Muscle of leg (tissue), 3 donors: ENCODE measurements at regions not wholly inside any gene's neighbourhood (a gene's known extent, or its start where the extent isn't known, plus 50 kb on each side); places are given as distances from the start of the nearest gene placed in this dataset.

Experiments
- DNase-seq: peaks from one replicate; pipeline ENCODE4 v3.0.0; 2013
- H3K27ac ChIP-seq: one replicate; pipeline ENCODE4 v1.5.1; 2013; ENCODE audit warnings: mild to moderate bottlenecking, low read length, control low read depth
- H3K27me3 ChIP-seq: one replicate; pipeline ENCODE4 v1.6.1; 2013; ENCODE audit warnings: low read length; ENCODE audit not compliant: control insufficient read depth, insufficient read depth
- H3K36me3 ChIP-seq: one replicate; pipeline ENCODE4 v1.6.1; 2013; ENCODE audit warnings: low read length; ENCODE audit not compliant: control insufficient read depth, insufficient read depth
- H3K4me1 ChIP-seq: one replicate; pipeline ENCODE4 v1.6.1; 2013; ENCODE audit warnings: low read length; ENCODE audit not compliant: control insufficient read depth, insufficient read depth
- H3K4me3 ChIP-seq: one replicate; pipeline ENCODE4 v1.5.1; 2013; ENCODE audit warnings: low read length, control low read depth
- H3K9me3 ChIP-seq: replicated peaks from 2 replicates; pipeline ENCODE4 v1.6.1; 2013; ENCODE audit warnings: low read depth, low read length; ENCODE audit not compliant: control insufficient read depth
- whole genome bisulfite sequencing: methylation state at CpG from one replicate; pipeline ENCODE4 v1.1.5; 2013; ENCODE audit warnings: missing lambda C conversion rate; ENCODE audit not compliant: insufficient coverage; 5-methylcytosine and 5-hydroxymethylcytosine counted together

- WGBS = no CpG with 5 or more reads among the region's 4 CpGs
- H3K27me3 ChIP-seq = no peaks in the 10 kb centered on the region
- H3K4me1 ChIP-seq = no peaks in the 10 kb centered on the region
- H3K27ac ChIP-seq = no peak overlapping the region
- no peak overlapping the region for H3K4me3 ChIP-seq
- no peaks in the 10 kb centered on the region for H3K9me3 ChIP-seq
- no peak for DNase-seq
- no peaks in the 10 kb centered on the region for H3K36me3 ChIP-seq
Measured at GRCh38 chr1:67528141-67528540, 97.9 kb upstream of the SERBP1 start.

GRCh38 chr1:67530071-67530470 is 99.9 kb upstream of the SERBP1 start:
- no peak overlapping the region for H3K27ac ChIP-seq
- DNase-seq = no peak

GRCh38 chr1:67532452-67533216 is 102.4 kb upstream of the SERBP1 start:
- DNase-seq = peak; percentile 92
- Histone ChIP-seq H3K27ac (no peak overlapping the region), H3K4me1 (peaks cover 4% of the 10 kb centered on the region), H3K4me3 (no peak overlapping the region), H3K27me3 (no peaks in the 10 kb centered on the region), H3K9me3 (no peaks in the 10 kb centered on the region), H3K36me3 (no peaks in the 10 kb centered on the region)
- 71% methylated on average over 4 of the region's 7 CpGs for WGBS

More at GRCh38 chr1:67530071-67530470, 99.9 kb upstream of the SERBP1 start:
- no peaks in the 10 kb centered on the region for H3K4me1 ChIP-seq
- H3K36me3 ChIP-seq = no peaks in the 10 kb centered on the region
- no peaks in the 10 kb centered on the region for H3K9me3 ChIP-seq
- no peak overlapping the region for H3K4me3 ChIP-seq
- H3K27me3 ChIP-seq = no peaks in the 10 kb centered on the region

- Histone ChIP-seq H3K27ac (no peak overlapping the region), H3K9me3 (no peaks in the 10 kb centered on the region), H3K27me3 (no peaks in the 10 kb centered on the region), H3K4me1 (peaks cover 7% of the 10 kb centered on the region), H3K4me3 (no peak overlapping the region), H3K36me3 (no peaks in the 10 kb centered on the region)
- no peak for DNase-seq
- no CpG with 5 or more reads among the region's 2 CpGs for WGBS
Measured at GRCh38 chr1:67534627-67535065, 104.4 kb upstream of the SERBP1 start.

GRCh38 chr1:67535474-67535873 is 105.3 kb upstream of the SERBP1 start:
- no peaks in the 10 kb centered on the region for H3K9me3 ChIP-seq
- no peak overlapping the region for H3K27ac ChIP-seq
- H3K27me3 ChIP-seq = no peaks in the 10 kb centered on the region
- 8% methylated on average over 4 of the region's 5 CpGs for WGBS
- H3K36me3 ChIP-seq = no peaks in the 10 kb centered on the region
- peak; percentile 82 for DNase-seq
- H3K4me1 ChIP-seq = peaks cover 7% of the 10 kb centered on the region
- no peak overlapping the region for H3K4me3 ChIP-seq

GRCh38 chr1:67536957-67537666 is 106.9 kb upstream of the SERBP1 start:
- no peaks in the 10 kb centered on the region for H3K9me3 ChIP-seq
- DNase-seq = no peak
- no peaks in the 10 kb centered on the region for H3K36me3 ChIP-seq
- no peaks in the 10 kb centered on the region for H3K27me3 ChIP-seq
- peaks cover 7% of the 10 kb centered on the region for H3K4me1 ChIP-seq
- H3K4me3 ChIP-seq = no peak overlapping the region
- H3K27ac ChIP-seq = no peak overlapping the region
- WGBS = 17% methylated on average over 1 of the region's 9 CpGs

GRCh38 chr1:67537667-67538018 is 107.4 kb upstream of the SERBP1 start:
- no peaks in the 10 kb centered on the region for H3K9me3 ChIP-seq
- WGBS = 41% methylated on average over 4 of the region's 6 CpGs
- no peak overlapping the region for H3K27ac ChIP-seq
- H3K36me3 ChIP-seq = no peaks in the 10 kb centered on the region
- DNase-seq = peak; percentile 53
- H3K27me3 ChIP-seq = no peaks in the 10 kb centered on the region
- no peak overlapping the region for H3K4me3 ChIP-seq
- peaks cover 7% of the 10 kb centered on the region for H3K4me1 ChIP-seq

- H3K27ac ChIP-seq = no peak overlapping the region
- H3K9me3 ChIP-seq = no peaks in the 10 kb centered on the region
- WGBS = 83% methylated on average over 9 of the region's 9 CpGs
- H3K36me3 ChIP-seq = no peaks in the 10 kb centered on the region
- H3K4me3 ChIP-seq = no peak overlapping the region
- H3K4me1 ChIP-seq = peaks cover 7% of the 10 kb centered on the region
- no peaks in the 10 kb centered on the region for H3K27me3 ChIP-seq
- DNase-seq = no peak
Measured at GRCh38 chr1:67540025-67540732, 110.0 kb upstream of the SERBP1 start.

- DNase-seq = no peak
- WGBS = 83% methylated on average over 1 of the region's 1 CpG
- no peaks in the 10 kb centered on the region for H3K27me3 ChIP-seq
- no peaks in the 10 kb centered on the region for H3K9me3 ChIP-seq
- H3K27ac ChIP-seq = no peak overlapping the region
- no peak overlapping the region for H3K4me3 ChIP-seq
- H3K4me1 ChIP-seq = peaks cover 7% of the 10 kb centered on the region
- no peaks in the 10 kb centered on the region for H3K36me3 ChIP-seq
Measured at GRCh38 chr1:67540733-67541125, 110.5 kb upstream of the SERBP1 start.

GRCh38 chr1:67542747-67543146 is 112.5 kb upstream of the SERBP1 start:
- Histone ChIP-seq H3K36me3 (no peaks in the 10 kb centered on the region), H3K27me3 (no peaks in the 10 kb centered on the region)
- WGBS = no CpG with 5 or more reads among the region's 2 CpGs

More at GRCh38 chr1:67542747-67543146, 112.5 kb upstream of the SERBP1 start:
- no peak overlapping the region for H3K27ac ChIP-seq
- no peak for DNase-seq
- H3K4me1 ChIP-seq = peaks cover 2% of the 10 kb centered on the region
- no peak overlapping the region for H3K4me3 ChIP-seq
- H3K9me3 ChIP-seq = no peaks in the 10 kb centered on the region
